ENCODE measurements at regions not wholly inside any gene's neighbourhood (a gene's known extent, or its start where the extent isn't known, plus 50 kb on each side); places are given as distances from the start of the nearest gene placed in this dataset.

DNA sequence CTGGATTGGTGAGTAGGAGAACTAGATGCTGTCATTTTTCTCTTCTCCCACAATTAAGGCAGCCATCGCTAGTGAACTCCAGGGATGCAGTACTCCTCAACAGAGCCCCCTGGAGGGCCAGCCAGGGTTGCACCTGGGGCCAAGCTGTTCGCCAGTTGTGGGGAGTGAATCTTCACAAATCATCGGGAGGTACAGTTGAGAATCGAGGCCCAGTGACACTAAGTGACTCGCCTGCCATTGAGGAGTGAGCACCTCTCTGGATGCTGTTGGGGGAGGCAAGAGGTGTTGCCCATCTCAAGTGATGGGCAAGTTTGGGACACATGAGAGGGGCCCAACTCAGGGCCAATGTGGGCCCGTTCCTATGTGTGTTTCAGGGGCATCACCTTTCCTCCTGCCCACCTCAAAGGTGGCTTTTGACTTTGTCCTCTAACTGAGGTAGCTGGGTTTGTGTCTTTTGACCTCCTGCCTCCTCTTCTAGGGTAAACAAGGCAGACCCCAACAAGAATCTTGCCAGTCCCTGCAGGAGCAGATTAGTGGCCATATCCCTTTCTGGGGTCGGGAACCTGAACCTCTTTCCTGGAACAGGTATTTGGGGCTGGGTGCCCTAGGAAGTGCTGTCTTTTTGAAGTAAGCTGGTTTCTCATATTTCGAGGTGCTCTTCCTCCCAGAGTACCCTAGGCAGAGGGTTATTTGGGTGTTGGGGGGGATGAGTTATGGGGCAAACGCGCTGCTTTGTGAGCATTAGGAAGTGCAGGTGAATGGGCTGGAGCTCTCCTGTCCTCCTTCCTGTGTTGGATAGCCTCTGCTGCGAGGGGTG, 181.2 kb downstream of the MACROH2A1 start:
- Histone ChIP-seq H3K36me3 (replicated peaks; ENCODE audit: insufficient read depth, low read length) (no peaks in the 10 kb centered on the region), H3K79me2 (ENCODE audit: low read length) (no peaks in the 10 kb centered on the region), H3K4me3 (ENCODE audit: low read length) (no peak overlapping the region), H3K4me2 (ENCODE audit: low read depth, low read length) (no peak overlapping the region), H3F3A (ENCODE audit: insufficient read depth, low read length) (no peaks in the 10 kb centered on the region), H3K27me3 (replicated peaks; ENCODE audit: insufficient read depth, low read length) (no peaks in the 10 kb centered on the region), H4K20me1 (ENCODE audit: insufficient read depth, low read length) (no peaks in the 10 kb centered on the region), H3K9me3 (replicated peaks; ENCODE audit: insufficient read depth, low read length) (no peaks in the 10 kb centered on the region), H2AFZ (ENCODE audit: low read length) (no peak overlapping the region), H3K27ac (ENCODE audit: low read length) (no peak overlapping the region), H3K9ac (ENCODE audit: low read length) (no peak overlapping the region), H3K9me2 (replicated peaks; ENCODE audit: insufficient read depth, low read length) (no peaks in the 10 kb centered on the region), H3K4me1 (ENCODE audit: low read length) (no peaks in the 10 kb centered on the region)
- TF ChIP-seq, protein P1, sequence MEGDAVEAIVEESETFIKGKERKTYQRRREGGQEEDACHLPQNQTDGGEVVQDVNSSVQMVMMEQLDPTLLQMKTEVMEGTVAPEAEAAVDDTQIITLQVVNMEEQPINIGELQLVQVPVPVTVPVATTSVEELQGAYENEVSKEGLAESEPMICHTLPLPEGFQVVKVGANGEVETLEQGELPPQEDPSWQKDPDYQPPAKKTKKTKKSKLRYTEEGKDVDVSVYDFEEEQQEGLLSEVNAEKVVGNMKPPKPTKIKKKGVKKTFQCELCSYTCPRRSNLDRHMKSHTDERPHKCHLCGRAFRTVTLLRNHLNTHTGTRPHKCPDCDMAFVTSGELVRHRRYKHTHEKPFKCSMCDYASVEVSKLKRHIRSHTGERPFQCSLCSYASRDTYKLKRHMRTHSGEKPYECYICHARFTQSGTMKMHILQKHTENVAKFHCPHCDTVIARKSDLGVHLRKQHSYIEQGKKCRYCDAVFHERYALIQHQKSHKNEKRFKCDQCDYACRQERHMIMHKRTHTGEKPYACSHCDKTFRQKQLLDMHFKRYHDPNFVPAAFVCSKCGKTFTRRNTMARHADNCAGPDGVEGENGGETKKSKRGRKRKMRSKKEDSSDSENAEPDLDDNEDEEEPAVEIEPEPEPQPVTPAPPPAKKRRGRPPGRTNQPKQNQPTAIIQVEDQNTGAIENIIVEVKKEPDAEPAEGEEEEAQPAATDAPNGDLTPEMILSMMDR (IDR thresholded peaks at IDR 0.05; ENCODE audit: low read length) = peak; percentile 7; the same call in 1 of the 2 replicates
- TF ChIP-seq EZH2 (optimal IDR thresholded peaks at IDR 0.05; ENCODE audit: low read depth, low read length) = no peak
- no peak for DNase-seq

DNA sequence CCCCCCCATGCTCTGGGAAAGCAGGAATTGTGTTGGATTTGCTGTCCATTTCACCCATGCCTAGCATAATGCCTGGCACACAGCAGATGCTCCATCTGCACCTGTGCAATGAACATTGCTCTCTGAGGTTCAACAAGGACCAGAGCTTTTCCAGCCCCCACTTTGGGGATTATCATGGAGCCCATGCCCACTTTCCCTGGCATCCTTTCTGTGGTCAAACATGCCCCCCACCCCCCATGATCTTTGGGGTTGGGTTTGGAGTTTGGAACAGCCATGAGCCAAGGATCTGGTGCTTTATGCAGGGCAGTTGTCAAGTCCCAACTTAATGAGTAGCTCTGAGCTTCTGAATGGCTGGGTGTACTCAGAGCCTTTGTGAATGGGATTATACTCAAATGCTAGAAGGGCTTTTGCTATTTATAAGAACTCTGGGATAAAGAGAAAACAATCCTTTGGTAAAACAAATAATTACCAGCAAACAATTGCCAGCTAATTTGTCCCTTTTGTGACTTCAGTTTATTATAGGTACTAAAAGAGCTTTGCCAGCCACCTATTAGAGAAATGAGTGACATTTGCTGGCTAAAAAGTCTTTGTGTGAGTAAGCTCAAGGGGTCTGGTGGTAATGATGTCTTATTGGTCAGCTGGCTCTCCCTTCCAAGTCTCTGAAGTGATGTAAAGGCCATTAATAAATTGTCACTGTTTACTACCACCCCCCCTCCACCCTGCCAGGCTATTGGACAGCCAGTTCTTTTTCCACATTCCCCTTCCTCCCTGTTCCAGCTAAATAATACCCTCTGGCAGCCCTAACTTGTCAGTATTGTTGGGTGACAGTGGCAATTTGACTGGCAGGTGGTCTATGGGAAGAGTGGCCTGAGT, 182.3 kb downstream of the MACROH2A1 start:
- no peak overlapping the region for H3K4me3 ChIP-seq (ENCODE audit: low read length)
- H3K27me3 ChIP-seq (replicated peaks; ENCODE audit: insufficient read depth, low read length) = no peaks in the 10 kb centered on the region
- no peaks in the 10 kb centered on the region for H3K79me2 ChIP-seq (ENCODE audit: low read length)
- H3F3A ChIP-seq (ENCODE audit: insufficient read depth, low read length) = no peaks in the 10 kb centered on the region
- H3K9ac ChIP-seq (ENCODE audit: low read length) = no peak overlapping the region
- no peaks in the 10 kb centered on the region for H3K36me3 ChIP-seq (replicated peaks; ENCODE audit: insufficient read depth, low read length)
- no peaks in the 10 kb centered on the region for H3K4me1 ChIP-seq (ENCODE audit: low read length)
- TF ChIP-seq, protein P1 (IDR thresholded peaks at IDR 0.05; ENCODE audit: low read length) = no peak
- TF ChIP-seq EZH2 (optimal IDR thresholded peaks at IDR 0.05; ENCODE audit: low read depth, low read length) (no peak), EZH2phosphoT487 (IDR thresholded peaks at IDR 0.05; ENCODE audit: low read length) (no peak)
- no peak for DNase-seq
- no peak overlapping the region for H3K27ac ChIP-seq (ENCODE audit: low read length)
- no peaks in the 10 kb centered on the region for H3K9me3 ChIP-seq (replicated peaks; ENCODE audit: insufficient read depth, low read length)
- H3K4me2 ChIP-seq (ENCODE audit: low read depth, low read length) = no peak overlapping the region
- no peaks in the 10 kb centered on the region for H4K20me1 ChIP-seq (ENCODE audit: insufficient read depth, low read length)
- H2AFZ ChIP-seq (ENCODE audit: low read length) = no peak overlapping the region
- no peaks in the 10 kb centered on the region for H3K9me2 ChIP-seq (replicated peaks; ENCODE audit: insufficient read depth, low read length)

DNA sequence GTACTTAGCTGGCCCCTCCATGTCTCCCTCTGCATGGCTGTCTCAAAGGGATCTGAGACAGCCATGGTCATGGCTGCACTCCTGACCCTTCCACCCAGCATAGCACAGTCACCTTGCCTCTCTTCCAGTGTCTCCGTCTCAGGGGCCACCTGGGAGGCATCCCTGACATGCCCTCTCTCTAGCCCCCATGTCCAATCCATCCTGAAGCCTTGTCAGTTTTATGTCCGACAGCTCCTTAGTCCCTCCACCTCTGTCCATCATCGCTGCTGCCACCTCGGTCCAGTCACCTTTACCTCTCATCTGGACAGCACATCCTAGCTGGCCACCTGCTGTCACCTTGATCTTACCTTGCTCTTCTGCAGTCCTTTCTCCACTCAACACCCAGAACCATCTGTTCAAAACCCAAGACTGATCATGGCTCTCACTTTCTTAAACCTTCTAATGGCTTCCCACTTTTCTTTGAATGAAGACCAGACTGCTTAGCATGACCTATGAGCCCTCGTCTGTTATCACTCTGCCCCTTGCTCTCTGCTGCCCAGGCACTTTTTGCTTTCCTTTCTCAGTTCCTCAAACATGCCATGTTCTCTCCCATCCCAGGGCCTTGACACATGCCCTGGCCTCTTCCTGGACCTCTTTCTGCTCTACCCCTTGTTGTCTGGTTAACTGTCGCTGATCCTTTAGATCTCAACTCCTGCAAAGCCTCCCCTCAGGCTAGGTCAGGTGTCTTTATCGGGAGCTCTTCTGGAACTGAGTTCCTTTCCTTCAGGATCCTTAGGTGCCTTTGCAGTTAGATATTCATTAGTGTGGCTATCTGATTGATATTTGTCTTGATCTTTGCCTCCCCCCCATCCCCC, 181.8 kb upstream of the PITX1 start:
- Histone ChIP-seq H3K4me1 (ENCODE audit: low read length) (no peaks in the 10 kb centered on the region), H3F3A (ENCODE audit: insufficient read depth, low read length) (no peaks in the 10 kb centered on the region), H3K4me3 (ENCODE audit: low read length) (no peak overlapping the region), H3K79me2 (ENCODE audit: low read length) (no peaks in the 10 kb centered on the region), H3K27ac (ENCODE audit: low read length) (no peak overlapping the region), H3K4me2 (ENCODE audit: low read depth, low read length) (no peak overlapping the region), H3K27me3 (replicated peaks; ENCODE audit: insufficient read depth, low read length) (no peaks in the 10 kb centered on the region), H3K9ac (ENCODE audit: low read length) (no peak overlapping the region), H3K9me2 (replicated peaks; ENCODE audit: insufficient read depth, low read length) (no peaks in the 10 kb centered on the region), H3K9me3 (replicated peaks; ENCODE audit: insufficient read depth, low read length) (no peaks in the 10 kb centered on the region), H4K20me1 (ENCODE audit: insufficient read depth, low read length) (no peaks in the 10 kb centered on the region), H3K36me3 (replicated peaks; ENCODE audit: insufficient read depth, low read length) (no peaks in the 10 kb centered on the region), H2AFZ (ENCODE audit: low read length) (no peak overlapping the region)
- DNase-seq = no peak
- TF ChIP-seq EZH2phosphoT487 (IDR thresholded peaks at IDR 0.05; ENCODE audit: low read length) (no peak), EZH2 (optimal IDR thresholded peaks at IDR 0.05; ENCODE audit: low read depth, low read length) (no peak)
- TF ChIP-seq, protein P1 (IDR thresholded peaks at IDR 0.05; ENCODE audit: low read length) = no peak
